Natural killer cell (primary cell): ENCODE measurements at regions not wholly inside any gene's neighbourhood (a gene's known extent, or its start where the extent isn't known, plus 50 kb on each side); places are given as distances from the start of the nearest gene placed in this dataset.
A peak's percentile ranks its signal among the peaks of the same experiment; 100 is the strongest.

Experiments used
- ATAC-seq, 3 donors: fragments of 150-1000 bp in 2 of 3; fragments of 200-7000 bp in 1 of 3; cut with Tn5 transposase; 1 replicate in 1 of 3; 2 replicates in 2 of 3; pipeline ENCODE4 v1.10.0; 2021; ENCODE audit warnings: mild to moderate bottlenecking in 2 of 3, moderate library complexity in 2 of 3
- DNase-seq, 2 donors: peaks; one replicate each; pipeline versions ENCODE4 v3.0.0 to v3.0.0-alpha.2; 2013 to 2021; ENCODE audit warnings: mixed read lengths in 1 of 2
- H3K27ac ChIP-seq: one replicate; pipeline ENCODE4 v1.5.1; 2013; ENCODE audit warnings: mild to moderate bottlenecking, low read length
- H3K27me3 ChIP-seq: one replicate; pipeline ENCODE4 v1.6.1; 2013; ENCODE audit warnings: low read length; ENCODE audit not compliant: control insufficient read depth, insufficient read depth
- H3K36me3 ChIP-seq: one replicate; pipeline ENCODE4 v1.6.1; 2013; ENCODE audit warnings: low read length; ENCODE audit not compliant: control insufficient read depth, insufficient read depth
- H3K4me1 ChIP-seq: one replicate; pipeline ENCODE4 v1.6.1; 2013; ENCODE audit warnings: low read length; ENCODE audit not compliant: control insufficient read depth, insufficient read depth
- H3K4me3 ChIP-seq: one replicate; pipeline ENCODE4 v1.5.1; 2013; ENCODE audit warnings: low read length
- H3K9me3 ChIP-seq: one replicate; pipeline ENCODE4 v1.6.1; 2013; ENCODE audit warnings: low read length; ENCODE audit not compliant: control insufficient read depth, insufficient read depth
- H3K27ac Mint-ChIP-seq, 2 donors: one replicate each; pipeline ENCODE4 v1.8.0; 2022; ENCODE audit warnings: mild to moderate bottlenecking in 2 of 2, mixed read lengths in 2 of 2, moderate library complexity in 1 of 2
- H3K27me3 Mint-ChIP-seq, 2 donors: one replicate each; pipeline ENCODE4 v1.8.0; 2022; ENCODE audit warnings: low read depth in 2 of 2, mixed read lengths in 2 of 2
- H3K36me3 Mint-ChIP-seq: one replicate; pipeline ENCODE4 v1.8.0; 2022; ENCODE audit warnings: mixed read lengths
- H3K4me1 Mint-ChIP-seq, 2 donors: one replicate each; pipeline ENCODE4 v1.8.0; 2022; ENCODE audit warnings: mixed read lengths in 2 of 2
- H3K4me3 Mint-ChIP-seq: one replicate; pipeline ENCODE4 v1.8.0; 2022; ENCODE audit warnings: mild to moderate bottlenecking, moderate library complexity, mixed read lengths
- H3K9me3 Mint-ChIP-seq, 2 donors: one replicate each; pipeline ENCODE4 v1.8.0; 2022; ENCODE audit warnings: mixed read lengths in 2 of 2
- WGBS: methylation state at CpG from one replicate; pipeline ENCODE4 v1.1.7; 2013; ENCODE audit warnings: missing lambda C conversion rate; ENCODE audit not compliant: insufficient coverage; 5-methylcytosine and 5-hydroxymethylcytosine counted together
- intact Hi-C: fragments of 100-400 bp; cut with micrococcal nuclease; formaldehyde crosslinking; loops from one replicate; pipeline ENCODE4 v1.14.2; 2022
- TF ChIP-seq, protein P1 (sequence below): fragments of 200-600 bp; IDR thresholded peaks from one replicate; pipeline ENCODE4 v1.8.0; 2022; ENCODE audit warnings: antibody characterized with exemption

GRCh38 chr12:107287436-107288413 is 194.4 kb upstream of the CRY1 start:
- intact Hi-C loops, result no loop called here
- Mint-ChIP-seq H3K4me3 (no peak overlapping the region), H3K4me1 (peaks cover 9 to 11% of the 10 kb centered on the region in 2 donors), H3K27me3 (peaks cover 8 to 11% of the 10 kb centered on the region in 2 donors), H3K9me3 (no peaks in the 10 kb centered on the region), H3K36me3 (no peaks in the 10 kb centered on the region), H3K27ac (peak overlapping the region in 1 of 2 donors; percentile 4)
- WGBS, result 60% methylated on average over 8 of the region's 11 CpGs
- no peak overlapping the region for H3K4me3 ChIP-seq
- TF ChIP-seq, protein P1, sequence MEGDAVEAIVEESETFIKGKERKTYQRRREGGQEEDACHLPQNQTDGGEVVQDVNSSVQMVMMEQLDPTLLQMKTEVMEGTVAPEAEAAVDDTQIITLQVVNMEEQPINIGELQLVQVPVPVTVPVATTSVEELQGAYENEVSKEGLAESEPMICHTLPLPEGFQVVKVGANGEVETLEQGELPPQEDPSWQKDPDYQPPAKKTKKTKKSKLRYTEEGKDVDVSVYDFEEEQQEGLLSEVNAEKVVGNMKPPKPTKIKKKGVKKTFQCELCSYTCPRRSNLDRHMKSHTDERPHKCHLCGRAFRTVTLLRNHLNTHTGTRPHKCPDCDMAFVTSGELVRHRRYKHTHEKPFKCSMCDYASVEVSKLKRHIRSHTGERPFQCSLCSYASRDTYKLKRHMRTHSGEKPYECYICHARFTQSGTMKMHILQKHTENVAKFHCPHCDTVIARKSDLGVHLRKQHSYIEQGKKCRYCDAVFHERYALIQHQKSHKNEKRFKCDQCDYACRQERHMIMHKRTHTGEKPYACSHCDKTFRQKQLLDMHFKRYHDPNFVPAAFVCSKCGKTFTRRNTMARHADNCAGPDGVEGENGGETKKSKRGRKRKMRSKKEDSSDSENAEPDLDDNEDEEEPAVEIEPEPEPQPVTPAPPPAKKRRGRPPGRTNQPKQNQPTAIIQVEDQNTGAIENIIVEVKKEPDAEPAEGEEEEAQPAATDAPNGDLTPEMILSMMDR, result no peak
- no peaks in the 10 kb centered on the region for H3K27me3 ChIP-seq
- no peak overlapping the region for H3K27ac ChIP-seq
- no peaks in the 10 kb centered on the region for H3K36me3 ChIP-seq
- DNase-seq (peak in 1 of 2 donors; percentile 28), ATAC-seq (peak in 2 of 3 donors; percentile 41 to 50)
- no peaks in the 10 kb centered on the region for H3K4me1 ChIP-seq
- H3K9me3 ChIP-seq, result peaks cover 3% of the 10 kb centered on the region

GRCh38 chr12:107288414-107289127 is 195.2 kb upstream of the CRY1 start:
- no peak for ATAC-seq
- DNase-seq, result no peak

DNA sequence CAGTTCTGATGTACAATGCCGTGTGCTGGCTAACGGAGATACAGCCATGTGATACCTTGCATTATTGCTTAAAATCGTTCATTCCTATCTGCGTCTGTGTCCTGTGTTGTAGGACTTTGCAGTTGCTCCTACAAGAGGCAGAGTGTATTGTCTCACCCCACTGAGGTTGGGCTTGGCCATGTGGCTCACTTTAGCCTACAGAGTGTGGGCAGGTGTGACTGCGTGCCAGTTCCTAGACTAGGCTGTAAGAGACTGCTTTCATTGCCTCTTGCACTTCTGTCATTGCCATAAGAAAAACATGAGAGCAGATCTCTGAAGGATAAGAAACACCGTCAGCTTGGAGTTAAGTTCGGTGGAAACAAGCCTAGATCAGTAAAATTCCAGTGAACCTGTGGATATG is 197.7 kb upstream of the CRY1 start:
- whole genome bisulfite sequencing, result 96% methylated on average over 7 of the region's 7 CpGs
- DNase-seq, result no peak
- TF ChIP-seq, protein P1, result no peak
- Mint-ChIP-seq H3K4me1 (peaks cover 9 to 11% of the 10 kb centered on the region in 2 donors), H3K27ac (no peak overlapping the region), H3K27me3 (peaks cover 11 to 14% of the 10 kb centered on the region in 2 donors), H3K36me3 (no peaks in the 10 kb centered on the region), H3K4me3 (no peak overlapping the region), H3K9me3 (no peaks in the 10 kb centered on the region)
- no peaks in the 10 kb centered on the region for H3K9me3 ChIP-seq
- no peaks in the 10 kb centered on the region for H3K36me3 ChIP-seq
- H3K27me3 ChIP-seq, result no peaks in the 10 kb centered on the region
- intact Hi-C loops, result no loop called here
- no peak overlapping the region for H3K4me3 ChIP-seq
- no peak for ATAC-seq
- H3K27ac ChIP-seq, result no peak overlapping the region
- H3K4me1 ChIP-seq, result no peaks in the 10 kb centered on the region

More at GRCh38 chr12:107288414-107289127, 195.2 kb upstream of the CRY1 start:
- Mint-ChIP-seq H3K27ac (peak overlapping the region in 1 of 2 donors; percentile 4), H3K4me1 (peaks cover 9 to 11% of the 10 kb centered on the region in 2 donors), H3K36me3 (no peaks in the 10 kb centered on the region), H3K27me3 (peaks cover 8% of the 10 kb centered on the region in 2 donors), H3K9me3 (no peaks in the 10 kb centered on the region), H3K4me3 (no peak overlapping the region)
- H3K27ac ChIP-seq, result no peak overlapping the region
- no peaks in the 10 kb centered on the region for H3K36me3 ChIP-seq
- no peaks in the 10 kb centered on the region for H3K27me3 ChIP-seq
- H3K4me3 ChIP-seq, result no peak overlapping the region
- intact Hi-C loops, result no loop called here
- H3K4me1 ChIP-seq, result no peaks in the 10 kb centered on the region
- TF ChIP-seq, protein P1, result no peak
- H3K9me3 ChIP-seq, result peaks cover 3% of the 10 kb centered on the region
- WGBS, result 94% methylated on average over 14 of the region's 15 CpGs
